Neural cell (in vitro differentiated cells): ENCODE measurements at regions not wholly inside any gene's neighbourhood (a gene's known extent, or its start where the extent isn't known, plus 50 kb on each side); places are given as distances from the start of the nearest gene placed in this dataset.

Experiments used
- H2AFZ ChIP-seq: fragments of 200-600, 300-800 bp; sonication (generic), shearing (Covaris generic); 2 replicates; pipeline ENCODE4 v1.6.0; 2014; ENCODE audit warnings: low read depth, mild to moderate bottlenecking, antibody characterized with exemption, low read length, moderate library complexity
- H3F3A ChIP-seq: fragments of 200-600 bp; shearing (Covaris generic); 2 replicates; pipeline ENCODE4 v1.6.1; 2016; ENCODE audit warnings: mild to moderate bottlenecking, moderate library complexity, mixed read lengths, antibody characterized with exemption, low read length; ENCODE audit not compliant: insufficient read depth, poor library complexity, severe bottlenecking
- H3K27ac ChIP-seq: fragments of 200-600, 300-800 bp; sonication (generic), shearing (Covaris generic); 2 replicates; pipeline ENCODE4 v1.5.1; 2014; ENCODE audit warnings: mild to moderate bottlenecking, low read length, moderate library complexity
- H3K27me3 ChIP-seq: fragments of 300-800, 200-600 bp; sonication (generic), shearing (Covaris generic); 2 replicates; pipeline ENCODE4 v1.6.0; 2014; ENCODE audit warnings: mild to moderate bottlenecking, low read depth, low read length, moderate library complexity; ENCODE audit not compliant: insufficient read depth
- H3K36me3 ChIP-seq: fragments of 300-800, 200-600 bp; sonication (generic), shearing (Covaris generic); 2 replicates; pipeline ENCODE4 v1.5.1; 2014; ENCODE audit warnings: mild to moderate bottlenecking, antibody characterized with exemption, low read length, moderate library complexity; ENCODE audit not compliant: insufficient read depth
- H3K4me2 ChIP-seq: fragments of 300-800, 200-600 bp; sonication (generic), shearing (Covaris generic); 2 replicates; pipeline ENCODE4 v1.6.0; 2014; ENCODE audit warnings: mild to moderate bottlenecking, low read length
- H3K4me3 ChIP-seq: fragments of 300-800, 200-600 bp; sonication (generic), shearing (Covaris generic); 2 replicates; pipeline ENCODE4 v1.5.1; 2014; ENCODE audit warnings: mild to moderate bottlenecking, low read length, moderate library complexity
- H3K79me2 ChIP-seq: fragments of 200-600 bp; shearing (Covaris generic); replicated peaks from 2 replicates; pipeline ENCODE4 v1.6.0; 2014; ENCODE audit warnings: mild to moderate bottlenecking, low read length, moderate library complexity; ENCODE audit not compliant: insufficient read depth
- H3K9ac ChIP-seq: fragments of 300-800, 200-600 bp; sonication (generic), shearing (Covaris generic); 2 replicates; pipeline ENCODE4 v1.6.1; 2016; ENCODE audit warnings: mild to moderate bottlenecking, low read length, mixed read lengths
- H3K9me2 ChIP-seq: fragments of 200-600 bp; shearing (Covaris generic); 2 replicates; pipeline ENCODE4 v1.6.1; 2016; ENCODE audit warnings: mild to moderate bottlenecking, low read length, mixed read lengths; ENCODE audit not compliant: insufficient read depth
- H3K9me3 ChIP-seq: fragments of 200-600, 300-800 bp; sonication (generic), shearing (Covaris generic); 2 replicates; pipeline ENCODE4 v1.6.1; 2016; ENCODE audit warnings: mild to moderate bottlenecking, mixed run types, low read length, moderate library complexity, mixed read lengths
- H4K20me1 ChIP-seq: fragments of 200-600 bp; shearing (Covaris generic); 2 replicates; pipeline ENCODE4 v1.6.1; 2016; ENCODE audit warnings: mild to moderate bottlenecking, mixed run types; ENCODE audit not compliant: insufficient read depth
- EP300 ChIP-seq: fragments of 450-650 bp; conservative IDR thresholded peaks from 2 replicates; pipeline ENCODE4 v1.6.1; 2014; ENCODE audit warnings: antibody characterized with exemption, mild to moderate bottlenecking, moderate library complexity; ENCODE audit not compliant: poor library complexity, severe bottlenecking
- EZH2 ChIP-seq: fragments of 200-600, 300-800 bp; shearing (Covaris generic), sonication (generic); IDR thresholded peaks from 2 replicates; pipeline ENCODE4 v1.6.1; 2014; ENCODE audit warnings: antibody characterized with exemption, low read length, borderline replicate concordance, mild to moderate bottlenecking; ENCODE audit not compliant: insufficient read depth, poor library complexity, severe bottlenecking
- MXI1 ChIP-seq: fragments of 450-650 bp; conservative IDR thresholded peaks from 2 replicates; pipeline ENCODE4 v1.6.1; 2014; ENCODE audit warnings: antibody characterized with exemption, mild to moderate bottlenecking; ENCODE audit not compliant: poor library complexity, severe bottlenecking
- POLR2AphosphoS5 ChIP-seq: IDR thresholded peaks from 2 replicates; pipeline ENCODE4 v1.6.1; 2012
- RAD21 ChIP-seq: fragments of 450-650 bp; conservative IDR thresholded peaks from 2 replicates; pipeline ENCODE4 v1.6.1; 2014; ENCODE audit warnings: antibody characterized with exemption, mild to moderate bottlenecking, moderate library complexity
- REST ChIP-seq: IDR thresholded peaks from 2 replicates; pipeline ENCODE4 v1.6.1; 2012; ENCODE audit warnings: borderline replicate concordance
- SMC3 ChIP-seq: fragments of 450-650 bp; conservative IDR thresholded peaks from 2 replicates; pipeline ENCODE4 v1.6.1; 2014; ENCODE audit warnings: antibody characterized with exemption, mild to moderate bottlenecking, moderate library complexity; ENCODE audit not compliant: poor library complexity
- TAF1 ChIP-seq: IDR thresholded peaks from 2 replicates; pipeline ENCODE4 v1.6.1; 2012; ENCODE audit warnings: low read depth
- TF ChIP-seq, protein P1 (sequence below): fragments of 450-650 bp; IDR thresholded peaks from 2 replicates; pipeline ENCODE4 v1.5.1; 2014; ENCODE audit warnings: antibody characterized with exemption, mild to moderate bottlenecking, moderate library complexity; ENCODE audit not compliant: poor library complexity, severe bottlenecking

DNA sequence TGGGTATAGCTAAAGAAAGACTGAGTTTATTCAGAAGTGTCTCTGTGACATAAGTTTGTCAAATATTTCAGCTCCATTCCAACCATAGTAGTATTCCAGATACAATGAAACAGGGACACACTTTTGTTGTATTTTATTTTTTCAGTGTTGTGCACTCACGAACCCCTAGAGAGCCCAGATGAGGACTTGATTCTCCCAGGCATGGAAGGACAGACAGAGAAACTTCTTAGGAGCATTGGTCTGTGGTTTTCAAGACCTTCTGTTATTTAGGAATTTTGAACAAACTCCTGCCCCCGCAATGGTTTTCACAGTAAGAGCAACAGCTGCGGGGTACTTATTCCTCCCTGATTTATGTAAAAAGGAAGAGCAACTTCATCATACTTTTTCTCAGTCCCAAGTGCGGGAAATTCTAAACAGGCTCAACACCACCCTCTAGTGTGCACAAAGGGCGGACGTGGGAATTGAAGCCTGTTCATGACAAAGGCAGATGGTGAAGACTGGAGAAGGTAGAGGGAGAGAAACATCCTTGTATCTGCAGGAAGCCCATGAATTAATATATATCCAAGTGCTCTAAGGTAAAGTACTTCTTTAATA lies 147.6 kb downstream of the PAH start:
- H3K27ac ChIP-seq, result no peak overlapping the region
- H3K36me3 ChIP-seq, result no peaks in the 10 kb centered on the region
- H3K4me2 ChIP-seq, result no peak overlapping the region
- no peak overlapping the region for H3K4me3 ChIP-seq
- H3K9me2 ChIP-seq, result no peaks in the 10 kb centered on the region
- no peaks in the 10 kb centered on the region for H3K79me2 ChIP-seq
- H2AFZ ChIP-seq, result no peak overlapping the region
- no peak overlapping the region for H3K9ac ChIP-seq
- H3K27me3 ChIP-seq, result no peaks in the 10 kb centered on the region
- no peaks in the 10 kb centered on the region for H4K20me1 ChIP-seq
- no peaks in the 10 kb centered on the region for H3F3A ChIP-seq
- TF ChIP-seq REST (no peak), POLR2AphosphoS5 (no peak), RAD21 (peak; percentile 63), EZH2 (no peak), SMC3 (peak; percentile 63), TAF1 (no peak)
- TF ChIP-seq, protein P1, sequence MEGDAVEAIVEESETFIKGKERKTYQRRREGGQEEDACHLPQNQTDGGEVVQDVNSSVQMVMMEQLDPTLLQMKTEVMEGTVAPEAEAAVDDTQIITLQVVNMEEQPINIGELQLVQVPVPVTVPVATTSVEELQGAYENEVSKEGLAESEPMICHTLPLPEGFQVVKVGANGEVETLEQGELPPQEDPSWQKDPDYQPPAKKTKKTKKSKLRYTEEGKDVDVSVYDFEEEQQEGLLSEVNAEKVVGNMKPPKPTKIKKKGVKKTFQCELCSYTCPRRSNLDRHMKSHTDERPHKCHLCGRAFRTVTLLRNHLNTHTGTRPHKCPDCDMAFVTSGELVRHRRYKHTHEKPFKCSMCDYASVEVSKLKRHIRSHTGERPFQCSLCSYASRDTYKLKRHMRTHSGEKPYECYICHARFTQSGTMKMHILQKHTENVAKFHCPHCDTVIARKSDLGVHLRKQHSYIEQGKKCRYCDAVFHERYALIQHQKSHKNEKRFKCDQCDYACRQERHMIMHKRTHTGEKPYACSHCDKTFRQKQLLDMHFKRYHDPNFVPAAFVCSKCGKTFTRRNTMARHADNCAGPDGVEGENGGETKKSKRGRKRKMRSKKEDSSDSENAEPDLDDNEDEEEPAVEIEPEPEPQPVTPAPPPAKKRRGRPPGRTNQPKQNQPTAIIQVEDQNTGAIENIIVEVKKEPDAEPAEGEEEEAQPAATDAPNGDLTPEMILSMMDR, result peak; percentile 67
- no peaks in the 10 kb centered on the region for H3K9me3 ChIP-seq

GRCh38 chr12:102766961-102767360 lies 150.1 kb downstream of the PAH start:
- H3K36me3 ChIP-seq, result no peaks in the 10 kb centered on the region
- H3K9me3 ChIP-seq, result no peaks in the 10 kb centered on the region
- no peak for TF ChIP-seq MXI1
- no peak for TF ChIP-seq EZH2
- no peak for TF ChIP-seq RAD21
- no peak for TF ChIP-seq REST
- no peak for TF ChIP-seq EP300
- TF ChIP-seq, protein P1, result no peak
- no peak for TF ChIP-seq SMC3
- TF ChIP-seq TAF1, result no peak
- no peak for TF ChIP-seq POLR2AphosphoS5
- H3K79me2 ChIP-seq, result no peaks in the 10 kb centered on the region
- no peaks in the 10 kb centered on the region for H3K9me2 ChIP-seq
- H3K4me2 ChIP-seq, result no peak overlapping the region
- H2AFZ ChIP-seq, result no peak overlapping the region
- H3K9ac ChIP-seq, result no peak overlapping the region
- no peaks in the 10 kb centered on the region for H4K20me1 ChIP-seq
- no peak overlapping the region for H3K4me3 ChIP-seq
- no peaks in the 10 kb centered on the region for H3F3A ChIP-seq
- H3K27ac ChIP-seq, result no peak overlapping the region
- H3K27me3 ChIP-seq, result no peaks in the 10 kb centered on the region
